NK-92 (cell line): ENCODE measurements at regions not wholly inside any gene's neighbourhood (a gene's known extent, or its start where the extent isn't known, plus 50 kb on each side); places are given as distances from the start of the nearest gene placed in this dataset.
"Not testable (repeated sequence)": the region's sequence is repeated elsewhere in the genome, so short reads cannot be mapped to it uniquely, and the experiment has no call there.

Source experiments
- DNase-seq: peaks from one replicate; lab custom pipeline; 2025; ENCODE audit not compliant: unreplicated experiment; lab: John Stamatoyannopoulos, UW

DNA sequence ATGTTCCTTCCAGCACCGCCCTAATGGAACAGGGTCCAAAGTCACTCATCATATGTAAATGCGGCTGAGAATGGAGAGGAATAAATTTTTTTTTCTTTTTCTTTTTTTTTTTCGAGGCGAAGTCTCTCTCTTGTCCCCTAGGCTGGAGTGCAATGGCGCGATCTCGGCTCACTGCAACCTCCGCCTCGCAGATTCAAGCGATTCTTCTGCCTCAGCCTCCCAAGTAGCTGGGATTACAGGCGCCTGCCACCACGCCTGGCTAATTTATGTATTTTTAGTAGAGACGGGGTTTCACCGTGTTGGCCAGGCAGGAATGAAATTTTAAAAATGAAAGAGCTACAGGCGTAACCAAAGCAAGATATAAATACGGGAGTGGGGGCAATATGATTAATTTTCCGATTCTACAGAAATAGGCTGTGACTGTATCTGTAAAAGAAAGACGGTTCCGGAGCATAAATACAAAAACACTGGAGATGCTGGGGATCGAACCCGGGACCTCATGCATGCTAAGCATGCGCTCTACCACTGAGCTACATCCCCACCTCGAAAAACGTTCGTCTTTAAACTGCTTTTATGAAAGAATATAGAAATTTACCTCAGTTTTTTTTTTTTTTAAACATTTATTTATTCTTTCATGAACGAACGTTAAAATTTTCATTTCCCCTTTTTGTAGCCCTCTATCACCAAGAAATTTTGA lies 132.2 kb downstream of the GPX5 start:
- DNase-seq, result no peak

DNA sequence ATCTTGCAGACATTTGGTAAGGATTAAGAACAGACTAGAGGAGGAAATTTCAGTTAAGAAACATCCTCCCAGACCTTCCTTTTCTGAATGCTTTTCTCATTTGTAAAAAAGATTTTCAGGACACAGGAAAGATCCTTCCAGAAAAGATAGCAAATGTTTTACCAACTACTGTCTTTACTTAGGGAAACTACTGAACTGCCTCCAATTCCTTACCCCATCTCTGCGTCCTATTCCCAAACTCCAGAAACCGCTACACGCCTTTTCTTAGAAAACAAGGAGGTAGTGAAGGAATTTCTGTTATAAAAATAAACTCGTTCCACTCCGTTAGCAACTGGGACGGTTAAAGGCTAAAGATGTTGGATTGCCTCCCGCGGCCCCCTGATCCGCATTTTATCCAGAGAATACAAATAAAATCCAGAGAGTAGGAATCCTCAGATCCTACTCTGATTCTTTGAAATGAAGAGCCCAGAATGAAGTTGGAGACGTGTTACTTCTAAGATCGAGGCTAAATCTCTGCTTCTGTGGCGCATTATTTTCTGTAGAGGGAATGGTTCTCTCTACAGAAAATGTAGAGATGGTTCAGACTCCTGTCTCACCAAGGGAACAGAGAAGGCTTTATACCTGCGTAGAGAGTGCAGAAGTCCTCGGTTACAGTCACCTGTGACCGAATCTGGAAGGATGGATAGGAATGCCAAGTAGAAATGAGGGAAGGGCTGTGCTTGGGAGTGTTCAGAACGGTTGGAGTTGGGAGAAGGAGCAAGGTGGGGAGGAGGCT lies 133.0 kb downstream of the GPX5 start:
- no peak for DNase-seq

DNA sequence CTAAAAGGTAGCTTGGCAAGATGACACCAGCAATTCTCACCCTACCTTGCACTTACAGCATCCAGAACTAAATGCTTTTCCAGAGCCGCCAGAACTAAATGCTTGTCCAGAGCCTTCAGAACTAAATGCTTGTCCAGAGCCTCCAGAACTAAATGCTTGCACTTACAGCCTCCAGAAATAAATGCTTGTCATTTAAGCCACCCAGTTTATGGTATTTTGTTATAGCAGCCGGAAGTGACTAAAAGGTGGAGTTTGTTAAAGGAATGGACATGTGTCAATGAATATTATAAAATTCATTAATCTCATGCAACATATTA lies 133.5 kb downstream of the GPX5 start:
- DNase-seq, result no peak

DNA sequence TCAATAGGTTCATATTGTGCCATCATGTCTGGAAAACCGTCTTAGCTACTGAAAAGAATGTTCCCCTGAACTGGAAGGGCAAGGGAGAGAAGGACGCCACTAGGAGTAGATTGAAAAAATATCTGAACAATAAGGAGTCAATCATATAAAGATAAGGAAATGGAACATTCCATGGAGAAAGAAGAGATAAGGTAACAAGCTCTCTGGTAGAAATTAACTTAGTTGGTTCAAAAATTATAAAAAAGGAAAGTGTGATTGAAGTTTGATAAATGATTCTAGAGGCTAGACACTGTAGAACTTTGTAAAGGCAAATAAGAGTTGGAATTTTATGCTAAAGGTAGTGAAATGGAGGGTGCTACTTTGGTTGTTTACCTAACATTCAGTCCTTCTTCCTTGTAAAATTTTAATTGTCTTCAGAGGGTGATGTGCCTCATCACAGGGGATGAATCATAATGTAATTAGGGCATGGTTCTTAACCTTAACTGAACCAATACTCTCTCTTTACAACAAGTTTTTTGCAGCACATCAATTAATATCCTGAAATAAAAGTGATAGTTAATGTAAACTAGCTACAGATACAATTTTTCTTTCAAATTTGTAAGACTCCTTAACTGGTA lies 135.5 kb downstream of the GPX5 start:
- no peak for DNase-seq

DNA sequence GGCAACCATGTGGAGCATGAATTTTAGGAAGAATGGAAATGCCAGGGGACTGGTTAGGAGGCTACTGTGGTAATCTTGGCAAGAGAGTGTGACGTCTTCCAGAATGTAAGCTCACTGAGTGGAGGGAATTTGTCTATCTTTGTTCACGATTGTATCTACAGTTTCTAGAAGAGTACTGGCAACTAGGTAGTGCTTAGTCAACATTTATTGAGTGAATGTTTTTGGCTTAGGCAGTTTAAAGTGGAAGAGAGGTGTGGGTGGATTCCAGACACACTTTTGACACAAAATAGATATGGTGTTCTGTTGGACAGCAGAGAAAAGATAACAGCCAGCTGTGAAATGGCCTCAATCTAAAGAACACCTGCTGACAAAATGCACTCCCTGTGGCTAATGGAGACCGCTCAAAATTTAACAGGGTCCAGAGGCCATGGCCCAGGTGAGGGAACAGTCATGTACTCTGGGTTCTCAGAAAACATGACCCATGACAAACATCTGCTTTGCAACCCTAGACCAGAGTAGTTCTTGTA lies 139.3 kb downstream of the GPX5 start:
- DNase-seq, result no peak

DNA sequence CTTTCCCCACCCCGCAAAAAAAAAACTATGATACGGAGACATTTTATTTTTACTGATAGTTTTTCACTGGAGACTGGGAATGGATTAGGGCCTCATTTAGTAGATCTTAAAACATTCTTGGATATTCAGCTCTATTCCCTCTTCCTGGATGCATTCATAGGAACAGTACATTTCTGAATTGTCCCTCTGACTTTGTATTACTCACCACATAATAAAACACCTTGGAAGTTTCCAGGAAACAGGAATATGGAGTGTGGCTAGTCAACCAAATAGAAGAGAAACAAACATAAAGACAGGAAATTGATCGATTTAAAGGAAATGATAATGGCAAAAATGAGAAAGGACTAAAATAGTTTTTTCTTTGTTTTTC lies 147.7 kb downstream of the GPX5 start:
- DNase-seq, result no peak

DNA sequence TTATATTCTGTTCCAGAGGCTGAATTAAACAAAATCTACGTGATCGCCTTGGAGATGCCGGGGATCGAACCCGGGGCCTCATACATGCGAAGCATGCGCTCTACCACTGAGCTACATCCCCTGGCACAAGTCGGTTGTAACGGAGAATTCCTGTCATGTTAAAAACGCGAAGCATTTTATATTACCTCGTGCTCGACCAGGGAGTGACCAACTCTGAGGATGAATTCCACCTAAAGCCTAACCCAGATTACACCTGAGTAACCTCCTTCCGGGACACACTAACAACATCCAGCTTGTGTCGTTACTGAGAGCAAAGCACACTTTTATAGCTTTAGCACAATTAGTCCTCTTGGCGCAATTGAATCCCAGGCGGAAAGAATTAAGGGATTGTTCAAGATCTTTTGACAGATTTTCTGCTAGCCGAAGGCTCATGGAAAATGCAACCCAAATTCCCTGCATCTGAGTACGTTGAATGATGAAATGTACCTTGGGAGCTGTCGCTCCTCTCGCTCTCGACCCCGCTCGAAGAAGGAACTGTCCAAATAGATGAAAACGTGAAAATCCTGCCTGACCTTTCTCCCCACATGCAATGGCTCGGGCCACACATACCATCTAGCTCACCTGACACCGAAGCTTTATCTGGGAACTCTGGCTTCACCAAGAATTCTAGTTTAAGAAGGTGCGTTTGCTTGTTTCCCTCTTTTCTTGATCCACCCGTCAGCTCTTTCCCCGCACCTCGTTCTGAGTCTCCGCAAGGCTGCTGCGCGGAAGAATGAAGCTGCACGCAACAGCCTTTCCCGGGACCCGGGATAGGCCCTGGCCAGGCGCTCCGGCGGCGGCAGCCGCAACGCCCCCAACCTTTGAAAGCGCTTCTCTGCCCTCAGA lies 148.3 kb downstream of the GPX5 start:
- no peak for DNase-seq

DNA sequence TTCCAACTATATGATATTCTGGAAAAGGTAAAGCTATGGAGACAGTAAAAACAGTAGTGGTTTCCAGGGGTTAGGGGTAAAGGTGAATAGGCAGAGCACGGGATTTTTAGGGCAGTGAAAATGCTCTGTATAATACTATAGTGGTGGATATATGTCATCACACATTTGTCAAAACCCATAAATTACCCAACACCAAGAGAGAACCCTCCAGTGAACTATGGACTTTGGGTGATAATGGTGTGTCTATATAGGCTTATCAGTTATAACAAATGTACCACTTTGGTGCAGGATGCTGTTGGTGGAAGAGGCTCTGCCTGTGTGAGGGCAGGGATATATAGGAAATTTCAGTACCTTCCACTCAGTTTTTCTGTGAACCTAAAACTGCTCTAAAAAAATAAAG lies 149.9 kb downstream of the GPX5 start:
- no peak for DNase-seq

DNA sequence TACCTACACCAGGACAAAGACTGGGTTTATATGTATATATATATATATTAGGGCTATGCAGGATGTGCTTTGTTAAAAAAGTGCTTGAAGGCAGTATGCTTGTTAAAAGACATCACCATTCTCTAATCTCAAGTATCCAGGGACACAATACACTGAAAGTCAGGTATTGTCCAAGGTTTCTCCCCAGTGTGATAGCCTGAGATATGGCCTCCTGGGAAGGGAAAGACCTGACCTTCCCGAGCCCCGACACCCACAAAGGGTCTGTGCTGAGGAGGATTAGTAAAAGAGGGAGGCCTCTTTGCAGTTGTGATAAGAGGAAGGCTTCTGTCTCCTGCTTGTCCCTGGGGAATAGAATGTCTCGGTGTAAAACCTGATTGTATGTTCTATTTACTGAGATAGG lies 156.9 kb downstream of the GPX5 start:
- no peak for DNase-seq

DNA sequence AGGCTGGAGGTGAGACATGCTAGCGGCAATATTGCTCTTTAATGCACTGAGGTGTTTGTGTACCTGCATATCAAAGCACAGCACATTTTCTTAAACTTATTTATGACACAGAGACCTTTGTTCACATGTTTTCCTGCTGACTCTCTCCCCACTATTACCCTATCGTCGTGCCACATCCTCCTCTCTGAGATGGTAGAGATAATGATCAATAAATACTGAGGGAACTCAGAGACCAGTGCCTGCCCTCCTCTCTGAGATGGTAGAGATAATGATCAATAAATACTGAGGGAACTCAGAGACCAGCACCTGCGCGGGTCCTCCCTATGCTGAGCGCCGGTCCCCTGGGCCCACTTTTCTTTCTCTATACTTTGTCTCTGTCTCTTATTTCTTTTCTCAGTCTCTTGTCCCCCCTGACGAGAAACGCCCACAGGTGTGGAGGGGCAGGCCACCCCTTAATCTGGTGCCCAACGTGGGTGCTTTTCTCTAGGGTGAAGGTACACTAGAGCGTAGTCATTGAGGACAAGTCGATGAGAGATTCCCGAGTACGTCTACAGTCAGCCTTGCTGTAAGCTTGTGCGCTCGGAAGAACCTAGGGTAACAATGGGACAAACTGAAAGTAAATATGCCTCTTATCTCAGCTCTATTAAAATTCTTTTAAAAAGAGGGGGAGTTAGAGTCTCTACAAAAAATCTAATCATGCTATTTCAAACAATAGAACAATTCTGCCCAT lies 157.4 kb downstream of the GPX5 start:
- not testable (repeated sequence) for DNase-seq

DNA sequence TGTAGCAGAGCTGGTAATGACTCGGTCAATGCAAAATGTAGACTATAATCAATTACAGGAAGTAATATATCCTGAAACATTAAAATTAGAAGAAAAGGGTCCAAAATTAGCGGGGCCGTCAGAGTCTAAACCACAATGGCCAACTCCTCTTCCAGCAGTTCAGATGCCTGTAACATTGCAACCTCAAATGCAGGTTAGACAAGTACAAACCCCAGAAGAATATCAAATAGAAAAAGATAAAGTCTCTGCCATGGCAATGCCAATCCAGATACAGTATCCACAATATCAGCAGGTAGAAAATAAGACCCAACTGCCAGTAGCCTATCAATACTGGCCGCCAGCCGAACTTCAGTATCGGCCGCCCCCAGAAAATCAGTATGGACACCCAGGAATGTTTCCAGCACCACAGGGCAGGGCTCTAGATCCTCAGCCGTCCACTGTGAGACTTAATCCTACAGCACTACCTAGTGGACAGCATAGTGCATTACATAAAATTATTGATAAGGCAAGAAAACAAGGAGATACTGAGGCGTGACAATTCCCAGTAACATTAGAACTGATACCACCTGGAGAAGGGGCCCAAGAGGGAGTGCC lies 158.4 kb downstream of the GPX5 start:
- DNase-seq, result no peak

DNA sequence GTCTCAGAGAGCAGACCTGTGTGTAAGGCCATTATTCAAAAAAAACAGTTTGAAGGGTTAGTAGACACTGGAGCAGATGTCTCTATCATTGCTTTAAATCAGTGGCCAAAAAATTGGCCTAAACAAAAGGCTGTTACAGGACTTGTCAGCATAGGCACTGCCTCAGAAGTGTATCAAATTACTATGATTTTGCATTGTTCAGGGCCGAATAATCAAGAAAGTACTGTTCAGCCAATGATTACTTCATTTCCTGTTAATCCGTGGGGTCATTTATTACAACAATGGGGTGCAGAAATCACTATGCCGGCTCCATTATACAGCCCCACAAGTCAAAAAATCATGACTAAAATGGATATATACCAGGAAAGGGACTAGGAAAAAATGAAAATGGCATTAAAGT lies 160.3 kb downstream of the GPX5 start:
- not testable (repeated sequence) for DNase-seq

DNA sequence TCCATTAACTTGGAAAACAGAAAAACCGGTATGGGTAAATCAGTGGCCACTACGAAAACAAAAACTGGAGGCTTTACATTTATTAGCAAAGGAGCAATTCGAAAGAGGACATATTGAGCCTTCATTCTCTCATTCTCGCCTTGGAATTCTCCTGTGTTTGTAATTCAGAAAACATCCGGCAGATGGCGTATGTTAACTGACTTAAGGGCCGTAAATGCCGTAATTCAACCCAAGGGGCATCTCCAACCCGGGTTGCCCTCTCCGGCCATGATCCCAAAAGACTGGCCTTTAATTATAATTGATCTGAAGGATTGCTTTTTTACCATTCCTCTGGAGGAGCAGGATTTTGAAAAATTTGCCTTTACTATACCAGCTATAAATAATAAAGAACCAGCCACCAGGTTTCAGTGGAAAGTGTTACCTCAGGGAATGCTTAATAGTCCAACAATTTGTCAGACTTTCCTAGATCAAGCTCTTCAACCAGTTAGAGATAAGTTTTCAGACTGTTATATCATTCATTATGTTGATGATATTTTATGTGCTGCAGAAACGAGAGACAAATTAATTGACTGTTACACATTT lies 160.9 kb downstream of the GPX5 start:
- not testable (repeated sequence) for DNase-seq

DNA sequence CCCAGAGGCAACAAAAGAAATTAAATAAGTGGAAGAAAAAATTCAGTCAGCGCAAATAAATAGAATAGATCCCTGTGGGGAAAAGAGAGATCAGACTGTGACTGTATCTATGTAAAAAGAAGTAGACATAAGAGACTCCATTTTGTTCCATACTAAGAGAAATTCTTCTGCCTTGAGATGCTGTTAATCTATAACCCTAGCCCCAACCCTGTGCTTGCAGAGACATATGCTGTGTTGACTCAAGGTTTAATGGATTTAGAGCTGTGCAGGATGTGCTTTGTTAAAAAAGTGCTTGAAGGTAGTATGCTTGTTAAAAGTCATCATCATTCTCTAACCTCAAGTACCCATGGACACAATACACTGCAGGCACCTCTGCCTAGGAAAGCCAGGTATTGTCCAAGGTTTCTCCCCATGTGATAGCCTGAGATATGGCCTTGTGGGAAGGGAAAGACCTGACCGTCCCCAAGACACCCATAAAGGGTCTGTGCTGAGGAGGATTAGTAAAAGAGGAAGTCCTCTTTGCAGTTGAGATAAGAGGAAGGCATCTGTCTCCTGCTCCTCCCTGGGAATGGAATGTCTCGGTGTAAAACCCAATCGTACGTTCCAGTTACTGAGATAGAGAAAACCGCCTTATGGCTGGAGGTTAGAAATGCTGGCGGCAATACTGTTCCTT lies 161.8 kb downstream of the GPX5 start:
- not testable (repeated sequence) for DNase-seq

DNA sequence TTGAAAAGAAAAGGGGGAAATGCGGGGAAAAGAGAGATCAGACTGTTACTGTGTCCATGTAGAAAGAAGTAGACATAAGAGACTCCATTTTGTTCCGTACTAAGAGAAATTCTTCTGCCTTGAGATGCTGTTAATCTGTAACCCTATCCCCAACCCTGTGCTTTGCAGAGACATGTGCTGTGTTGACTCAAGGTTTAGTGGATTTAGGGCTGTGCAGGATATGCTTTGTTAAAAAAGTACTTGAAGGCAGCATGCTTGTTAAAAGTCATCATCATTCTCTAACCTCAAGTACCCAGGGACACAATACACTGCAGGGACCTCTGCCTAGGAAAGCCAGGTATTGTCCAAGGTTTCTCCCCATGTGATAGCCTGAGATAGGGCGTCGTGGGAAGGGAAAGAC lies 166.3 kb downstream of the GPX5 start:
- not testable (repeated sequence) for DNase-seq

DNA sequence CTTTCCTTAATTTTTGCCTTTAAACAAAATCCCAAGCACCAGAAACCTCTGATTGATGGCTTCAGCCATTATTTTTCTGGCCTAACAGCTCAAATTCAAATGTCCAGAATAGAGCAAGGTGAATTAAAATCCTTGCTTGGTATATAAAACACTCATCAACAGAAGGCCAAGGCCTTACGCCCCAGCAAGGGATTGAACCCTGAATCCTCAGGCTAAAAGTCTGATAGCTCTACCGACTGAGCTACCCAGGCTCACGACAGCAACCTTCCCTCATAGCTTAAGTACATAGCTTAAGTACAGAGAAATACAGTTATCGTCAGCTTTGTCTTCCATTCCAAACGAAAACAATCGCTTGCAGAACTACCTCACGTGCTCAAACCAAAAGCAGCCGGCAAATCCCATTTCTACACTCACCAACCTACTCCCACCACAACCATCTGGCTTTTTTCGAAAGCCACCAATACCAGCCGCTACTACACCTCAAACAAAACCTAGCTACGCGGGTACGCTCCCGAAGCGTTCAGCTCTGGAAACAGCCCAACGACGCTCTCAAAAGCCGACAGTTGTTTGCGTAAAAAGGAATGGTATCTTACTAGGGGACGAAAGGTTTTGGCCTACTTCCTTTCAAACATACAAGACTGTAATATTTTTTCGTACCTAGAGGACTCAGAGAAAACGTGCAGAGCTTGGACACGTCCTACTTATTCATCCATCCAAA lies 167.5 kb downstream of the GPX5 start:
- no peak for DNase-seq

DNA sequence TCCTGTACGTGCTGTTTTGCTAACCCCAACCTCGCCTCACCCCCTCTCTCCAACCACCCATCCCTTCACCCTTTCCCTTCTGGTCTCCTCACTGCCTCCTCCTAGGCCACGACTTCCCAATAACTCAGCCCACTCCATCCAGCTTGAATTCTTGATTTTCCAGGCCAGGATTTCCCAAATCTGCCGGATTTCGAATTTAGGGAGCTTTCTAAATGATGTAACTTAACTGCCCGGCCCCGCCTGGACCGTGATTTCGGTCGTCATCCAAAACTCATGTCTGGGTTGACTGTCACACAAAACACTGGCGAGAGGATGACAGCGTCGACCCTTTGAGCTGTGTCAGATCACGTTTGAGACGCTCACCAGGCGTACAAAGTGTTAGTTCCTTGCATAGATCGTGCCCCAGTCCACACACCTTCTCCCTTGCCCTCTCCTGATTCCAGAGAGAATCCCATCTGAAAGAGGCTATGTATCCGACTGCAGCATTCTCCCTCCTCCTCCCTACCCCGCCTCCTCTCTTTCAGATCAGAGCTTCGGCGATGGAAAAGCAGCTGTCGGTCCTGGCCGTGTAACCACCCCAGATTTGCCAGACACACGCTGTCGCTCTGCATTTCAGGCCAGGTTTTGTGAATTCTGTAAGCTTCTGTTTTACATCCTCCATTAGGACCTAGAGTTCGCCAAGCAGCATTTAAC lies 168.2 kb downstream of the GPX5 start:
- DNase-seq, result no peak

DNA sequence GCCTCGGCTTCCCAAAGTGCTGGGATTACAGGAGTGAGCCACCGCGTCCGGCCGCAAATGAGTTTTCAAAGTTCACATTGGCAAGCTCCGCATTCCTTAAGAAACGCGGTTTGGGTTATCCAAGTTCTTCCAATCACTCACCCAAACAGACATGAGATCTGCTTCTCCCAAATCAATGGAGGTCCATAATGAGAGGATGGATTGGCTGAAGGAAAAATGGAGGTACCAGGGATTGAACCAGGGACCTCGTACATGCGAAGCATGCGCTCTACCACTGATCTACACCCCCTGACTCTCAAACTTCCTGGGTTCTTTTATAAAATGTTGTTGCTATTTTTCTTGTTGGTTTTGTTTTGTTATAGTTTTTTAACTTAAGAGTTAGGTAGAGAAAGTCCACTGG lies 170.0 kb downstream of the GPX5 start:
- no peak for DNase-seq
